Chondrocyte (in vitro differentiated cells): ENCODE measurements at regions not wholly inside any gene's neighbourhood (a gene's known extent, or its start where the extent isn't known, plus 50 kb on each side); places are given as distances from the start of the nearest gene placed in this dataset.

Experiments
- DNase-seq: peaks from one replicate; pipeline ENCODE4 v3.0.0; 2021; ENCODE audit warnings: mixed read lengths, low spot score
- H3K27ac Mint-ChIP-seq: one replicate; pipeline ENCODE4 v1.8.0; 2021; ENCODE audit warnings: mild to moderate bottlenecking, moderate library complexity, mixed read lengths; ENCODE audit not compliant: unreplicated experiment
- H3K27me3 Mint-ChIP-seq: 2 replicates; pipeline ENCODE4 v1.8.0; 2021; ENCODE audit warnings: low read depth, mixed read lengths
- H3K36me3 Mint-ChIP-seq: 2 replicates; pipeline ENCODE4 v1.8.0; 2021; ENCODE audit warnings: low read depth, mixed read lengths
- H3K4me1 Mint-ChIP-seq: 2 replicates; pipeline ENCODE4 v1.8.0; 2021; ENCODE audit warnings: low read depth, mild to moderate bottlenecking, mixed read lengths
- H3K4me3 Mint-ChIP-seq: one replicate; pipeline ENCODE4 v1.8.0; 2021; ENCODE audit warnings: mild to moderate bottlenecking, moderate library complexity, mixed read lengths; ENCODE audit not compliant: unreplicated experiment
- H3K9me3 Mint-ChIP-seq: 2 replicates; pipeline ENCODE4 v1.8.0; 2021; ENCODE audit warnings: low read depth, mixed read lengths
- CTCF ChIP-seq: fragments of 200-600 bp; sonication (generic); IDR thresholded peaks from 2 replicates; pipeline ENCODE4 v1.5.0; 2021; ENCODE audit warnings: antibody characterized with exemption, mild to moderate bottlenecking, moderate library complexity

DNA sequence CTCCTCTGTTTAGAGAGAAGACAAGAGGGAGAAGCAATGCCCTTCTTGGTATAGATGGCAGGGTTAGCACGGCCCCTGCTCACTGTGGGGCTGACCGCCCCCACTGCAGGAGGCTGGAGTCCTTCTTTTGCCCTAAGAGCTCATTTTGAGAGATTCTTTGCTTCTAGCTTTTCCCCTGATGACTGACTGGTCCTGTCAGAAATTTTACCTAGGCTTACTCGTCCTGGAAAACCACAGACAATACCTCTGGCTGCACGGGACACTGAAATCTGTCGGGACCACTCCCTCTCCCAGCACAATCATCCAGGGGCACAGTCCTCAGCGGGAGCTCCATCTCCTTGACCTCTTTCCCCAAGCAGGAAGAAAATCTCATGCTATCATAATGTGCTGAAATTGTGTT, 143.0 kb upstream of the RGMA start:
- TF ChIP-seq CTCF: no peak
- no peak for DNase-seq
- Mint-ChIP-seq H3K27me3 (peaks cover 13% of the 10 kb centered on the region), H3K27ac (no peak overlapping the region), H3K36me3 (peaks cover 2% of the 10 kb centered on the region), H3K9me3 (peaks cover 10% of the 10 kb centered on the region), H3K4me3 (no peak overlapping the region), H3K4me1 (no peaks in the 10 kb centered on the region)

GRCh38 chr15:93231261-93231925, 142.4 kb upstream of the RGMA start:
- H3K4me1 Mint-ChIP-seq: no peaks in the 10 kb centered on the region
- H3K27ac Mint-ChIP-seq: no peak overlapping the region
- H3K36me3 Mint-ChIP-seq: peaks cover 2% of the 10 kb centered on the region
- DNase-seq: no peak
- H3K4me3 Mint-ChIP-seq: no peak overlapping the region
- TF ChIP-seq CTCF: no peak
- H3K27me3 Mint-ChIP-seq: peaks cover 9% of the 10 kb centered on the region
- H3K9me3 Mint-ChIP-seq: peaks cover 10% of the 10 kb centered on the region

GRCh38 chr15:93228546-93228945, 139.5 kb upstream of the RGMA start:
- Mint-ChIP-seq H3K4me3 (no peak overlapping the region), H3K27me3 (peaks cover 11% of the 10 kb centered on the region), H3K36me3 (peaks cover 2% of the 10 kb centered on the region), H3K27ac (no peak overlapping the region), H3K4me1 (no peaks in the 10 kb centered on the region), H3K9me3 (peaks cover 12% of the 10 kb centered on the region)
- TF ChIP-seq CTCF: no peak
- DNase-seq: no peak

- no peak overlapping the region for H3K27ac Mint-ChIP-seq
- H3K36me3 Mint-ChIP-seq: no peaks in the 10 kb centered on the region
- H3K27me3 Mint-ChIP-seq: peaks cover 25% of the 10 kb centered on the region
- DNase-seq: no peak
- no peak for TF ChIP-seq CTCF
- H3K9me3 Mint-ChIP-seq: peaks cover 10% of the 10 kb centered on the region
- H3K4me1 Mint-ChIP-seq: no peaks in the 10 kb centered on the region
- no peak overlapping the region for H3K4me3 Mint-ChIP-seq
These were observed 134.8 kb upstream of the RGMA start for GRCh38 chr15:93223803-93224202.

- Mint-ChIP-seq H3K4me3 (no peak overlapping the region), H3K4me1 (no peaks in the 10 kb centered on the region), H3K27ac (no peak overlapping the region), H3K9me3 (peaks cover 10% of the 10 kb centered on the region), H3K36me3 (no peaks in the 10 kb centered on the region), H3K27me3 (peaks cover 27% of the 10 kb centered on the region)
- peak; percentile 18 for TF ChIP-seq CTCF
- no peak for DNase-seq
These were observed 132.7 kb upstream of the RGMA start for GRCh38 chr15:93221759-93222158.
